AG09319 (cell line): ENCODE measurements at regions not wholly inside any gene's neighbourhood (a gene's known extent, or its start where the extent isn't known, plus 50 kb on each side); places are given as distances from the start of the nearest gene placed in this dataset.
"Not testable (repeated sequence)": the region's sequence is repeated elsewhere in the genome, so short reads cannot be mapped to it uniquely, and the experiment has no call there.

Experiments
- DNase-seq: peaks from one replicate; pipeline ENCODE4 v3.0.0-alpha.2; 2010; ENCODE audit warnings: low read depth; ENCODE audit errors: extremely low read depth
- CTCF ChIP-seq: IDR thresholded peaks from 2 replicates; pipeline ENCODE4 v1.5.1; 2011; ENCODE audit warnings: low read depth, mild to moderate bottlenecking, inconsistent platforms, low read length, moderate library complexity

DNA sequence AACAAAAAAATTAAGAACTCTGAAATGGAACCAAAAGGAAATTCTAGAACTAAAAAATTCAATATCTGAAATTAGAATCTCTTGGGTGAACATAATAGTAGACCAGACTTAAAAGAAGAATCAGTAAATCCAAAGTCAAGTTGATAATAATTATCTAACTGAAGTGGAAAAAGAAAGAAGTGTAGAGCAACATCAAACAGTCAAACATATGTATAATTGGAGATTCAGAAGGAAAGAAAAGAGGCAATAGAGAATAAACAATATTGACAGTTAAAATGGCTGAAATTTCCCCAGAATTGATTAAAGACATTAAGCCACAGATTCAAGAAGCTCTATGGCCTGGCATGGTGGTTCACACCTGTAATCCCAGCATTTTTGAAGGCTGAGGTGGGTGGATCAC lies 383.6 kb downstream of the PREX1 start:
- no peak for DNase-seq
- no peak for TF ChIP-seq CTCF

GRCh38 chr20:48440916-48441315 lies 386.9 kb downstream of the PREX1 start:
- no peak for TF ChIP-seq CTCF
- DNase-seq, result no peak

DNA sequence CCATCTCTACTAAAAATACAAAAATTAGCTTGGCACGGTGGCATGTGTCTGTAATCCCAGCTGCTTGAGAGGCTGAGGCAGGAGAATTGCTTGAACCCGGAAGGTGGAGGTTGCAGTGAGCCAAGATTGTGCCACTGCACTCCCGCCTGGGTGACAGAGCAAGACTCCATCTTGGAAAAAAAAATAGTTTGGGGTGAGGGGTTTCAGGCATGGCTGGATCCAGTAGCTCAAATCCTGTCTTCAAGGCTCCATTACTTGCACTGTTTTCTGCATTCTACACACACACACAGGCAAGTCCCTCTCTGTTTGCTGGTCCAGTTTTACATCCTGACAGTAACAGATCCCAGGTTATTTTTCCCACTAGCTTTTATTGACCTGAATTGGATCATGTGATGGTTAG lies 387.5 kb downstream of the PREX1 start:
- DNase-seq, result not testable (repeated sequence)

DNA sequence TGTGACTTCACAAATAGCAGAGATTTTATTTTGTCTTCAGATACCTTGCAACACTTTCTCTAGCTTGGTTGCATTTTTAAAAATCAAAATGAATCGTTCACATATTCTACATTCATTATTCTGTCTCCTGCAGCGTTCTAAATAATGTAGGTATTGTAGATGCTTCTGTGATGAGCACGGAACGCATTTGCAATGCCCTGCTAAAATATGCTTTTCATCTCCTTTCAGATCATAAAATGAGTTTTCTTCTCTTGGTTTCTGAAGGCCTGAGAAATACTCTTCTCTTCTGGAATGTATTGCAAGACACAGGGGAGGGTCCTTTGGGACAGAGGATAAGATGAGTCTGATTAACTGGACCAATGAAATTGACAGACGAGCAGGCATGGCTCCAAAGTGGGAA lies 390.7 kb downstream of the PREX1 start:
- no peak for TF ChIP-seq CTCF
- DNase-seq, result no peak

DNA sequence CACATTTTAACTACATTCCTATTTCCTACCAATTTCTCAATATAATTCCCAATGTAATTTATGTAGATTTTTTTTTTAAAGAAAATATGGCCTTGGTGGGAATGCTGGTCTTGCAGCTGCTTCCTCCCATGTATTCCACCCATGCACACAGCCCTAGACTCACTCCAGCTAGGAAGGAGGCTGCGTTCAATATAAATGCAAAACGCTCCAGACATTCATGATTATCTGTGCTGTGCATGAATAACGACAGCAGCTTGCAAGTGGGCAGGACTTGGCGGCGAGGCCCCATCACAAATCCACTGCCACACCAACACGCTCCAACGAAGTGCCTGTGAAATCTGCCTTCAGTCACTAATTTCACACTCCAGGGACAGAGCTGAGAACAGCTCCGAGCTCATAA lies 391.2 kb downstream of the PREX1 start:
- not testable (repeated sequence) for DNase-seq

GRCh38 chr20:48433178-48433577 lies 394.6 kb downstream of the PREX1 start:
- DNase-seq, result no peak
- no peak for TF ChIP-seq CTCF

GRCh38 chr20:48432494-48432832 lies 395.3 kb downstream of the PREX1 start:
- no peak for TF ChIP-seq CTCF
- DNase-seq, result no peak

- DNase-seq, result no peak
- no peak for TF ChIP-seq CTCF
Measured at GRCh38 chr20:48431653-48432493, 395.9 kb downstream of the PREX1 start.
